ENCODE measurements at regions not wholly inside any gene's neighbourhood (a gene's known extent, or its start where the extent isn't known, plus 50 kb on each side); places are given as distances from the start of the nearest gene placed in this dataset.

GRCh38 chr21:16713331-16714117, 799.3 kb upstream of the CXADR start:
- no peak overlapping the region for H3K4me3 ChIP-seq
- no peaks in the 10 kb centered on the region for H3K27me3 ChIP-seq
- no peak for DNase-seq (ENCODE audit: low spot score)
- no peaks in the 10 kb centered on the region for H3K36me3 ChIP-seq
- TF ChIP-seq, protein P1, sequence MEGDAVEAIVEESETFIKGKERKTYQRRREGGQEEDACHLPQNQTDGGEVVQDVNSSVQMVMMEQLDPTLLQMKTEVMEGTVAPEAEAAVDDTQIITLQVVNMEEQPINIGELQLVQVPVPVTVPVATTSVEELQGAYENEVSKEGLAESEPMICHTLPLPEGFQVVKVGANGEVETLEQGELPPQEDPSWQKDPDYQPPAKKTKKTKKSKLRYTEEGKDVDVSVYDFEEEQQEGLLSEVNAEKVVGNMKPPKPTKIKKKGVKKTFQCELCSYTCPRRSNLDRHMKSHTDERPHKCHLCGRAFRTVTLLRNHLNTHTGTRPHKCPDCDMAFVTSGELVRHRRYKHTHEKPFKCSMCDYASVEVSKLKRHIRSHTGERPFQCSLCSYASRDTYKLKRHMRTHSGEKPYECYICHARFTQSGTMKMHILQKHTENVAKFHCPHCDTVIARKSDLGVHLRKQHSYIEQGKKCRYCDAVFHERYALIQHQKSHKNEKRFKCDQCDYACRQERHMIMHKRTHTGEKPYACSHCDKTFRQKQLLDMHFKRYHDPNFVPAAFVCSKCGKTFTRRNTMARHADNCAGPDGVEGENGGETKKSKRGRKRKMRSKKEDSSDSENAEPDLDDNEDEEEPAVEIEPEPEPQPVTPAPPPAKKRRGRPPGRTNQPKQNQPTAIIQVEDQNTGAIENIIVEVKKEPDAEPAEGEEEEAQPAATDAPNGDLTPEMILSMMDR (IDR thresholded peaks at IDR 0.05) = no peak
- peaks cover 0 to 3% of the 10 kb centered on the region in 2 donors for H3K9me3 ChIP-seq
- peak overlapping the region in 1 of 2 donors; percentile 10 for H3K27ac ChIP-seq
- H3K4me1 ChIP-seq = no peaks in the 10 kb centered on the region

DNA sequence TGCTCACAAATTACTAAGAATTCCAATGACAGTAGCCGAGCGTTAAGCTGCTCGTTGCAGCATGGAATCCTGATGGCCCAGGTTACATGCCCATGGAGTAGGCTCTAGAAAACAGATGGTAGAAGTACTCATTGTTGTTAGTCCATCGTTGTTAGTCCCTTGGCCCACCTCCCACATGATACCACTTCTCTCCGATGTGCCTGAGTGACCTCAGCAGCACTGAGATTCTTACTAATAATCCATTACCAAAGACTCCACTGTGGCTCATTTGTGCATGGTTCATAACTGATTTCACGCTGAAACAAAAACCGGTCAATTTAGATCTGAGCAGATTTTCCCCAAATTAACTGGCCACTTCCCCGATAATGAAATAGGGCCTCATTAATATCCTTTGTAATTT, 772.3 kb upstream of the CXADR start:
- Histone ChIP-seq H3K4me3 (no peak overlapping the region), H3K36me3 (no peaks in the 10 kb centered on the region), H3K9me3 (peaks cover 0 to 1% of the 10 kb centered on the region in 2 donors), H3K27me3 (no peaks in the 10 kb centered on the region), H3K27ac (peak overlapping the region in 1 of 2 donors; percentile 46), H3K4me1 (peaks cover 0 to 4% of the 10 kb centered on the region in 2 donors)
- TF ChIP-seq, protein P1 (IDR thresholded peaks at IDR 0.05) = no peak
- DNase-seq (ENCODE audit: low spot score) = no peak

DNA sequence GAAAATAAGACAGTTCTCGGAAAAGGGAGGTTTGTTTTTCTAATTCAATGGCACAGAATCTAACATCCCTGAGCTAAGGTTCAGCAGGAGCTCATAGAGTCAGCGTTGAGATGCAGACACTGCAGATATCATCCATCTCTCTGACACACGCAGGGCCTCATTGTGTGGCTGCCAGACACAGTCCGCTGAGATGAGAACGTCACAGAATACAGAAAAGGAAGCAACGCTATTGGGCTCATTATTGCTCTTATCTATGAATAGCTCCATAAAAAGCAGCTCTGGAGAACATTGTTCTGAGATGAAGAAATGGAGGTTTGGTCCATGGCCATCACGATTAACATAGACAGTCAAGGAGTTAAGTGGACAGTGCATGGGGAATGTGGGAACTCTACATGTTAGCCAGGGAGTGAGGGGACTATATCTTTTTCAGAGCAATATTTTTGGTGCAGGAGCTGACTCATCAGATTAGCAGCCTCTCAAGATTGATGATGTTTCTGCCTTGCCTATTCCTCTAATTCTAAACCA, 771.6 kb upstream of the CXADR start:
- Histone ChIP-seq H3K36me3 (no peaks in the 10 kb centered on the region), H3K27ac (peak overlapping the region in 1 of 2 donors; percentile 46), H3K4me1 (peaks cover 0 to 4% of the 10 kb centered on the region in 2 donors), H3K4me3 (no peak overlapping the region), H3K27me3 (no peaks in the 10 kb centered on the region), H3K9me3 (no peaks in the 10 kb centered on the region)
- no peak for DNase-seq (ENCODE audit: low spot score)
- TF ChIP-seq, protein P1 (IDR thresholded peaks at IDR 0.05) = no peak

GRCh38 chr21:16742131-16742641, 770.7 kb upstream of the CXADR start:
- TF ChIP-seq, protein P1 (IDR thresholded peaks at IDR 0.05) = no peak
- H3K4me1 ChIP-seq = peaks cover 0 to 4% of the 10 kb centered on the region in 2 donors
- H3K9me3 ChIP-seq = no peaks in the 10 kb centered on the region
- DNase-seq (ENCODE audit: low spot score) = no peak
- H3K27me3 ChIP-seq = no peaks in the 10 kb centered on the region
- H3K4me3 ChIP-seq = no peak overlapping the region
- H3K36me3 ChIP-seq = no peaks in the 10 kb centered on the region
- H3K27ac ChIP-seq = peak overlapping the region in 1 of 2 donors; percentile 46

DNA sequence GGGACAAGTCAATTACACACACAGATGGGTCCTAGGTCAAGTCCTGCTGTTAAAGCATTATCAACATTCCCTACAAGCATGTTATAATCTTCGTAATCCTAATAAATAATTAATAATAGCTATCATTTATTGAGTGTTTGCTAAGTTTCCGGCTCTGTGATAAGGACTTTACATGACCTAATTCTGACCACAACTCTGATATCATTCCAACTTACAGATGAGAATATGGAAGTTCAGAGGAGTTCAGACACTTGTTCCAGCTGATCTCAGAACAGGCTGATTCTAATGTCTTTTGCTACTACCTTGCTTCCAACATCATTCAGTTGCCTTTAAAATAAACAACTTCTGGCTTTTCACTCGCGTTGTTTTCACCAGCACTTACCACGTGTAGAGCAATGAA, 770.1 kb upstream of the CXADR start:
- Histone ChIP-seq H3K4me1 (peaks cover 0 to 4% of the 10 kb centered on the region in 2 donors), H3K36me3 (no peaks in the 10 kb centered on the region), H3K9me3 (no peaks in the 10 kb centered on the region), H3K27me3 (no peaks in the 10 kb centered on the region), H3K4me3 (no peak overlapping the region), H3K27ac (peak overlapping the region in 1 of 2 donors; percentile 2)
- TF ChIP-seq, protein P1 (IDR thresholded peaks at IDR 0.05) = no peak
- DNase-seq (ENCODE audit: low spot score) = no peak
